Activated CD8-positive, alpha-beta T cell treated with anti-CD3 and anti-CD28 coated beads for 36 hours (primary cell): ENCODE measurements at regions not wholly inside any gene's neighbourhood (a gene's known extent, or its start where the extent isn't known, plus 50 kb on each side); places are given as distances from the start of the nearest gene placed in this dataset.
"Not testable (repeated sequence)": the region's sequence is repeated elsewhere in the genome, so short reads cannot be mapped to it uniquely, and the experiment has no call there.

ENCODE experiments used
- ATAC-seq: fragments of 200-7000 bp; cut with Tn5 transposase; one replicate; pipeline ENCODE4 v1.10.0; 2021; ENCODE audit warnings: mild to moderate bottlenecking, moderate library complexity
- CTCF ChIA-PET: fragments of 350-600 bp; sonication (Branson Sonifier 250); formaldehyde crosslinking; loops from one replicate; lab custom pipeline; 2021; ENCODE audit warnings: antibody characterized with exemption; lab: Charles Lee
- POLR2A ChIA-PET: fragments of 350-600 bp; sonication (Branson Sonifier 250); formaldehyde crosslinking; loops from one replicate; lab custom pipeline; 2021; ENCODE audit warnings: antibody characterized with exemption; lab: Charles Lee
- DNase-seq: peaks from one replicate; pipeline ENCODE4 v3.0.0-alpha.2; 2020
- H3K27ac Mint-ChIP-seq: one replicate; pipeline ENCODE4 v1.8.0; 2021; ENCODE audit warnings: mild to moderate bottlenecking, mixed read lengths
- H3K27me3 Mint-ChIP-seq: one replicate; pipeline ENCODE4 v1.8.0; 2021; ENCODE audit warnings: mixed read lengths
- H3K36me3 Mint-ChIP-seq: one replicate; pipeline ENCODE4 v1.8.0; 2021; ENCODE audit warnings: low read depth, mixed read lengths
- H3K4me1 Mint-ChIP-seq: one replicate; pipeline ENCODE4 v1.8.0; 2021; ENCODE audit warnings: low read depth, mixed read lengths
- H3K4me3 Mint-ChIP-seq: one replicate; pipeline ENCODE4 v1.8.0; 2021; ENCODE audit warnings: mild to moderate bottlenecking, moderate library complexity, mixed read lengths
- H3K9me3 Mint-ChIP-seq: one replicate; pipeline ENCODE4 v1.8.0; 2021; ENCODE audit warnings: mixed read lengths
- intact Hi-C: fragments of 100-400 bp; cut with micrococcal nuclease; formaldehyde crosslinking; loops from one replicate; pipeline ENCODE4 v1.10.0; 2022
- TF ChIP-seq, protein P1 (sequence below): fragments of 200-600 bp; IDR thresholded peaks from one replicate; pipeline ENCODE4 v1.8.0; 2022; ENCODE audit warnings: antibody characterized with exemption, mild to moderate bottlenecking

- no peaks in the 10 kb centered on the region for H3K4me1 Mint-ChIP-seq
- H3K27me3 Mint-ChIP-seq: peaks cover 5% of the 10 kb centered on the region
- H3K4me3 Mint-ChIP-seq: no peak overlapping the region
- TF ChIP-seq, protein P1, sequence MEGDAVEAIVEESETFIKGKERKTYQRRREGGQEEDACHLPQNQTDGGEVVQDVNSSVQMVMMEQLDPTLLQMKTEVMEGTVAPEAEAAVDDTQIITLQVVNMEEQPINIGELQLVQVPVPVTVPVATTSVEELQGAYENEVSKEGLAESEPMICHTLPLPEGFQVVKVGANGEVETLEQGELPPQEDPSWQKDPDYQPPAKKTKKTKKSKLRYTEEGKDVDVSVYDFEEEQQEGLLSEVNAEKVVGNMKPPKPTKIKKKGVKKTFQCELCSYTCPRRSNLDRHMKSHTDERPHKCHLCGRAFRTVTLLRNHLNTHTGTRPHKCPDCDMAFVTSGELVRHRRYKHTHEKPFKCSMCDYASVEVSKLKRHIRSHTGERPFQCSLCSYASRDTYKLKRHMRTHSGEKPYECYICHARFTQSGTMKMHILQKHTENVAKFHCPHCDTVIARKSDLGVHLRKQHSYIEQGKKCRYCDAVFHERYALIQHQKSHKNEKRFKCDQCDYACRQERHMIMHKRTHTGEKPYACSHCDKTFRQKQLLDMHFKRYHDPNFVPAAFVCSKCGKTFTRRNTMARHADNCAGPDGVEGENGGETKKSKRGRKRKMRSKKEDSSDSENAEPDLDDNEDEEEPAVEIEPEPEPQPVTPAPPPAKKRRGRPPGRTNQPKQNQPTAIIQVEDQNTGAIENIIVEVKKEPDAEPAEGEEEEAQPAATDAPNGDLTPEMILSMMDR: no peak
- intact Hi-C loops: no loop called here
- H3K9me3 Mint-ChIP-seq: no peaks in the 10 kb centered on the region
- ChIA-PET CTCF (no interaction called here), POLR2A (no interaction called here)
- no peaks in the 10 kb centered on the region for H3K36me3 Mint-ChIP-seq
- DNase-seq: no peak
- no peak for ATAC-seq
- H3K27ac Mint-ChIP-seq: no peak overlapping the region
Measured at GRCh38 chr4:54587107-54587891, 70.5 kb upstream of the KIT start.

DNA sequence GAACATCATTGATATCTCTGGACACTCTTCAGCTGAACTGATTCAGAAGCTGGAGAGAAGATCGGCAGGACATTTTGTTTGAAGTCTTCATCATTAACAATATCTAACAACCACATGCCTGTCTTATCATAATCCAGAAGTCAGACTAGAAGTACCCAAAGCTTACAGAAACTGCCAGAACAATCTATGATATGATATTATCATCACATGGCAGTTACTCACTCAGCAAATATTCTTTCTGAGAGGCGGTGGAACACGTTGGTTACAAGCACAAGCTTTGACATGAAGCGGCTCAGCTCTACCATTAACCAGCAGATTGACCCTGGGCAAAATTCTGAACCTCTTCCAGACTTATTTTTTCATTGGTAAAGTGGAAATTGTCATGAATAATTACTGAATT, 69.4 kb upstream of the KIT start:
- no peaks in the 10 kb centered on the region for H3K36me3 Mint-ChIP-seq
- H3K27me3 Mint-ChIP-seq: peaks cover 7% of the 10 kb centered on the region
- intact Hi-C loops: no loop called here
- POLR2A ChIA-PET: no interaction called here
- no peak overlapping the region for H3K4me3 Mint-ChIP-seq
- H3K4me1 Mint-ChIP-seq: no peaks in the 10 kb centered on the region
- H3K9me3 Mint-ChIP-seq: no peaks in the 10 kb centered on the region
- DNase-seq (no peak), ATAC-seq (no peak)
- no peak overlapping the region for H3K27ac Mint-ChIP-seq
- CTCF ChIA-PET: no interaction called here
- TF ChIP-seq, protein P1: no peak

- CTCF ChIA-PET: no interaction called here
- H3K36me3 Mint-ChIP-seq: no peaks in the 10 kb centered on the region
- POLR2A ChIA-PET: no interaction called here
- no peak for ATAC-seq
- H3K4me3 Mint-ChIP-seq: no peak overlapping the region
- intact Hi-C loops: no loop called here
- no peak overlapping the region for H3K27ac Mint-ChIP-seq
- no peaks in the 10 kb centered on the region for H3K4me1 Mint-ChIP-seq
- no peaks in the 10 kb centered on the region for H3K9me3 Mint-ChIP-seq
- no peak for DNase-seq
- peaks cover 9% of the 10 kb centered on the region for H3K27me3 Mint-ChIP-seq
- TF ChIP-seq, protein P1: no peak
Measured at GRCh38 chr4:54589586-54589985, 68.2 kb upstream of the KIT start.

GRCh38 chr4:54593795-54594322, 63.9 kb upstream of the KIT start:
- intact Hi-C loops: no loop called here
- POLR2A ChIA-PET: no interaction called here
- TF ChIP-seq, protein P1: no peak
- H3K4me3 Mint-ChIP-seq: no peak overlapping the region
- no peaks in the 10 kb centered on the region for H3K36me3 Mint-ChIP-seq
- peaks cover 7% of the 10 kb centered on the region for H3K27me3 Mint-ChIP-seq
- no peaks in the 10 kb centered on the region for H3K4me1 Mint-ChIP-seq
- no peaks in the 10 kb centered on the region for H3K9me3 Mint-ChIP-seq
- H3K27ac Mint-ChIP-seq: no peak overlapping the region
- ATAC-seq (no peak), DNase-seq (no peak)
- CTCF ChIA-PET: no interaction called here

GRCh38 chr4:54596201-54596600, 61.6 kb upstream of the KIT start:
- H3K27ac Mint-ChIP-seq: no peak overlapping the region

GRCh38 chr4:54597678-54598077, 60.1 kb upstream of the KIT start:
- POLR2A ChIA-PET, H3K27me3 Mint-ChIP-seq, H3K4me1 Mint-ChIP-seq, DNase-seq, H3K9me3 Mint-ChIP-seq, ATAC-seq, H3K27ac Mint-ChIP-seq, H3K36me3 Mint-ChIP-seq, H3K4me3 Mint-ChIP-seq, intact Hi-C loops, CTCF ChIA-PET: not testable (repeated sequence)

More at GRCh38 chr4:54596201-54596600, 61.6 kb upstream of the KIT start:
- no peaks in the 10 kb centered on the region for H3K9me3 Mint-ChIP-seq
- ChIA-PET POLR2A (no interaction called here), CTCF (no interaction called here)
- no peak for DNase-seq
- no peaks in the 10 kb centered on the region for H3K36me3 Mint-ChIP-seq
- no peak overlapping the region for H3K4me3 Mint-ChIP-seq
- TF ChIP-seq, protein P1: no peak
- intact Hi-C loops: no loop called here
- no peak for ATAC-seq
- no peaks in the 10 kb centered on the region for H3K4me1 Mint-ChIP-seq
- peaks cover 7% of the 10 kb centered on the region for H3K27me3 Mint-ChIP-seq

- H3K4me3 Mint-ChIP-seq, POLR2A ChIA-PET, H3K27me3 Mint-ChIP-seq, intact Hi-C loops, DNase-seq, H3K9me3 Mint-ChIP-seq, H3K36me3 Mint-ChIP-seq, ATAC-seq, H3K27ac Mint-ChIP-seq, H3K4me1 Mint-ChIP-seq: not testable (repeated sequence)
- CTCF ChIA-PET: interaction anchor here (1.3 kb wide), 1 partner anchor 11 kb away, joined by 3 read pairs; no protein-coding TSS in a partner anchor
Measured at GRCh38 chr4:54602175-54602574, 55.6 kb upstream of the KIT start.
